H9 (cell line): ENCODE measurements at regions not wholly inside any gene's neighbourhood (a gene's known extent, or its start where the extent isn't known, plus 50 kb on each side); places are given as distances from the start of the nearest gene placed in this dataset.

Experiments
- DNase-seq: peaks from one replicate; pipeline ENCODE4 v3.0.0-alpha.2; 2017
- H2AFZ ChIP-seq: one replicate; pipeline ENCODE4 v1.6.1; 2013; ENCODE audit warnings: mild to moderate bottlenecking, low read length, control low read depth, moderate library complexity
- H2AK5ac ChIP-seq: 2 replicates; pipeline ENCODE4 v1.6.1; 2013; ENCODE audit warnings: low read length, control low read depth, mixed read lengths; ENCODE audit not compliant: insufficient read length
- H2BK120ac ChIP-seq: one replicate; pipeline ENCODE4 v1.6.1; 2013; ENCODE audit warnings: low read depth, mild to moderate bottlenecking, low read length, control low read depth, inconsistent platforms; ENCODE audit not compliant: poor library complexity, severe bottlenecking
- H2BK12ac ChIP-seq: 2 replicates; pipeline ENCODE4 v1.6.1; 2013; ENCODE audit warnings: low read length, control low read depth, mixed read lengths, low read depth; ENCODE audit not compliant: insufficient read length
- H2BK15ac ChIP-seq: 2 replicates; pipeline ENCODE4 v1.6.1; 2013; ENCODE audit warnings: low read depth, low read length, control low read depth
- H2BK20ac ChIP-seq: one replicate; pipeline ENCODE4 v1.6.1; 2013; ENCODE audit warnings: low read depth, mild to moderate bottlenecking, low read length, control low read depth, inconsistent platforms; ENCODE audit not compliant: poor library complexity, severe bottlenecking
- H2BK5ac ChIP-seq: 2 replicates; pipeline ENCODE4 v1.6.1; 2013; ENCODE audit warnings: low read length, control low read depth, mixed read lengths; ENCODE audit not compliant: insufficient read length
- H3K14ac ChIP-seq: 2 replicates; pipeline ENCODE4 v1.6.1; 2013; ENCODE audit warnings: low read length, control low read depth; ENCODE audit not compliant: insufficient read depth
- H3K18ac ChIP-seq: 2 replicates; pipeline ENCODE4 v1.6.1; 2013; ENCODE audit warnings: low read depth, mild to moderate bottlenecking, mixed read lengths, low read length, control low read depth; ENCODE audit not compliant: insufficient read length
- H3K23ac ChIP-seq: 2 replicates; pipeline ENCODE4 v1.6.1; 2013; ENCODE audit warnings: low read length, control low read depth, mixed read lengths, low read depth; ENCODE audit not compliant: insufficient read length
- H3K23me2 ChIP-seq: 2 replicates; pipeline ENCODE4 v1.6.1; 2013; ENCODE audit warnings: low read depth, mild to moderate bottlenecking, mixed read lengths, low read length, control low read depth; ENCODE audit not compliant: insufficient read length, poor library complexity, severe bottlenecking
- H3K27ac ChIP-seq: 2 replicates; pipeline ENCODE4 v1.5.1; 2013; ENCODE audit warnings: low read length, control low read depth, mixed read lengths, low read depth; ENCODE audit not compliant: insufficient read length
- H3K27me3 ChIP-seq: 2 replicates; pipeline ENCODE4 v1.6.1; 2013; ENCODE audit warnings: low read length, control low read depth, inconsistent platforms; ENCODE audit not compliant: insufficient read depth
- H3K4ac ChIP-seq: 2 replicates; pipeline ENCODE4 v1.6.1; 2013; ENCODE audit warnings: low read depth, mild to moderate bottlenecking, control low read depth, inconsistent platforms, low read length, moderate library complexity
- H3K4me1 ChIP-seq: 2 replicates; pipeline ENCODE4 v1.6.1; 2013; ENCODE audit warnings: low read length, control low read depth, inconsistent platforms; ENCODE audit not compliant: insufficient read depth
- H3K4me2 ChIP-seq: 2 replicates; pipeline ENCODE4 v1.6.1; 2013; ENCODE audit warnings: low read length, control low read depth, mixed read lengths; ENCODE audit not compliant: insufficient read length, insufficient read depth
- H3K56ac ChIP-seq: 2 replicates; pipeline ENCODE4 v1.6.1; 2013; ENCODE audit warnings: low read depth, mild to moderate bottlenecking, mixed read lengths, low read length, control low read depth; ENCODE audit not compliant: insufficient read length
- H3K79me1 ChIP-seq: 2 replicates; pipeline ENCODE4 v1.6.1; 2013; ENCODE audit warnings: low read depth, mild to moderate bottlenecking, moderate library complexity, low read length, control low read depth, inconsistent platforms; ENCODE audit not compliant: insufficient read depth, poor library complexity, severe bottlenecking
- H3K79me2 ChIP-seq: 2 replicates; pipeline ENCODE4 v1.6.1; 2013; ENCODE audit warnings: low read length, control low read depth, inconsistent platforms; ENCODE audit not compliant: insufficient read depth
- H3K9ac ChIP-seq: 2 replicates; pipeline ENCODE4 v1.6.1; 2013; ENCODE audit warnings: low read length, control low read depth, mixed read lengths; ENCODE audit not compliant: insufficient read length; ENCODE audit errors: extremely low read depth
- H3K9me3 ChIP-seq: one replicate; pipeline ENCODE4 v1.6.1; 2013; ENCODE audit warnings: low read depth, low read length, inconsistent platforms; ENCODE audit not compliant: control insufficient read depth
- H3T11ph ChIP-seq: one replicate; pipeline ENCODE4 v1.6.1; 2013; ENCODE audit warnings: mild to moderate bottlenecking, low read length, control low read depth, inconsistent platforms
- H4K20me1 ChIP-seq: one replicate; pipeline ENCODE4 v1.6.1; 2013; ENCODE audit not compliant: control insufficient read depth, insufficient read length, insufficient read depth
- H4K5ac ChIP-seq: 2 replicates; pipeline ENCODE4 v1.6.1; 2013; ENCODE audit warnings: low read depth, mild to moderate bottlenecking, mixed read lengths, low read length, control low read depth; ENCODE audit not compliant: insufficient read length
- H4K8ac ChIP-seq: replicated peaks from 2 replicates; pipeline ENCODE4 v1.6.1; 2013; ENCODE audit warnings: low read length, control low read depth, mixed read lengths, low read depth; ENCODE audit not compliant: insufficient read length
- H4K91ac ChIP-seq: 2 replicates; pipeline ENCODE4 v1.6.1; 2013; ENCODE audit warnings: low read depth, mild to moderate bottlenecking, moderate library complexity, mixed read lengths, low read length, control low read depth; ENCODE audit not compliant: insufficient read length
- H3K27ac Mint-ChIP-seq, 3 experiments: 2 replicates in 2 of 3; 3 replicates in 1 of 3; pipeline ENCODE4 v1.8.0; 2020 to 2021; ENCODE audit warnings: mixed read lengths in 3 of 3, mild to moderate bottlenecking in 1 of 3, moderate library complexity in 1 of 3
- H3K27me3 Mint-ChIP-seq: 2 replicates; pipeline ENCODE4 v1.8.0; 2021; ENCODE audit warnings: low read depth, mild to moderate bottlenecking, moderate library complexity, mixed read lengths
- H3K36me3 Mint-ChIP-seq, 3 experiments: 2 replicates in 2 of 3; 3 replicates in 1 of 3; pipeline ENCODE4 v1.8.0; 2020 to 2021; ENCODE audit warnings: low read depth in 3 of 3, mixed read lengths in 3 of 3; ENCODE audit not compliant: insufficient read depth in 1 of 3
- H3K4me1 Mint-ChIP-seq, 2 experiments: 2 replicates each; pipeline ENCODE4 v1.8.0; 2020; ENCODE audit warnings: mixed read lengths in 2 of 2
- H3K4me3 Mint-ChIP-seq, 2 experiments: 2 replicates in 1 of 2; 3 replicates in 1 of 2; pipeline ENCODE4 v1.8.0; 2020 to 2021; ENCODE audit warnings: mild to moderate bottlenecking in 2 of 2, mixed read lengths in 2 of 2, moderate library complexity in 1 of 2
- H3K9me3 Mint-ChIP-seq, 2 experiments: 2 replicates in 1 of 2; 3 replicates in 1 of 2; pipeline ENCODE4 v1.8.0; 2020; ENCODE audit warnings: mild to moderate bottlenecking in 2 of 2, mixed read lengths in 2 of 2, moderate library complexity in 1 of 2
- CTCF ChIP-seq: fragments of 200-600 bp; sonication (generic); conservative IDR thresholded peaks from 3 replicates; pipeline ENCODE4 v1.8.0; 2021; ENCODE audit warnings: antibody characterized with exemption, mild to moderate bottlenecking
- WGBS: extraction: QIAGEN DNeasy Blood & Tissue Kit; methylation state at CpG from one replicate; pipeline ENCODE4 v1.1.7; 2013; ENCODE audit warnings: missing lambda C conversion rate, low lambda C conversion rate, mixed read lengths; ENCODE audit not compliant: insufficient read length; ENCODE audit errors: extremely low coverage; 5-methylcytosine and 5-hydroxymethylcytosine counted together

GRCh38 chr5:156232251-156232869 lies 94.6 kb upstream of the SGCD start:
- Histone ChIP-seq H3T11ph (no peak overlapping the region), H2BK12ac (no peak overlapping the region), H4K20me1 (no peaks in the 10 kb centered on the region), H2AK5ac (no peak overlapping the region), H3K27ac (no peak overlapping the region), H3K4me2 (no peak overlapping the region), H3K23me2 (no peaks in the 10 kb centered on the region), H4K8ac (no peak overlapping the region), H3K27me3 (no peaks in the 10 kb centered on the region), H3K14ac (no peak overlapping the region), H3K23ac (no peak overlapping the region), H3K4ac (no peak overlapping the region), H2BK120ac (no peak overlapping the region), H4K5ac (no peak overlapping the region), H2AFZ (no peak overlapping the region), H3K79me1 (no peaks in the 10 kb centered on the region), H2BK20ac (no peak overlapping the region), H3K4me1 (no peaks in the 10 kb centered on the region), H3K56ac (no peak overlapping the region), H3K18ac (no peak overlapping the region), H3K9ac (no peak overlapping the region), H3K79me2 (no peaks in the 10 kb centered on the region), H2BK15ac (no peak overlapping the region), H3K9me3 (no peaks in the 10 kb centered on the region), H2BK5ac (no peak overlapping the region), H4K91ac (no peak overlapping the region)
- WGBS: no CpG with 5 or more reads among the region's 3 CpGs
- no peaks in the 10 kb centered on the region for H3K36me3 Mint-ChIP-seq
- H3K4me1 Mint-ChIP-seq: no peaks in the 10 kb centered on the region
- no peaks in the 10 kb centered on the region for H3K27me3 Mint-ChIP-seq
- H3K9me3 Mint-ChIP-seq: no peaks in the 10 kb centered on the region
- DNase-seq: no peak
- TF ChIP-seq CTCF: no peak
- H3K4me3 Mint-ChIP-seq: no peak overlapping the region
- no peak overlapping the region for H3K27ac Mint-ChIP-seq
